ENCODE measurements at regions not wholly inside any gene's neighbourhood (a gene's known extent, or its start where the extent isn't known, plus 50 kb on each side); places are given as distances from the start of the nearest gene placed in this dataset.

GRCh38 chr10:44178281-44178680 lies 206.6 kb downstream of the CXCL12 start:
- TF ChIP-seq, protein P1, sequence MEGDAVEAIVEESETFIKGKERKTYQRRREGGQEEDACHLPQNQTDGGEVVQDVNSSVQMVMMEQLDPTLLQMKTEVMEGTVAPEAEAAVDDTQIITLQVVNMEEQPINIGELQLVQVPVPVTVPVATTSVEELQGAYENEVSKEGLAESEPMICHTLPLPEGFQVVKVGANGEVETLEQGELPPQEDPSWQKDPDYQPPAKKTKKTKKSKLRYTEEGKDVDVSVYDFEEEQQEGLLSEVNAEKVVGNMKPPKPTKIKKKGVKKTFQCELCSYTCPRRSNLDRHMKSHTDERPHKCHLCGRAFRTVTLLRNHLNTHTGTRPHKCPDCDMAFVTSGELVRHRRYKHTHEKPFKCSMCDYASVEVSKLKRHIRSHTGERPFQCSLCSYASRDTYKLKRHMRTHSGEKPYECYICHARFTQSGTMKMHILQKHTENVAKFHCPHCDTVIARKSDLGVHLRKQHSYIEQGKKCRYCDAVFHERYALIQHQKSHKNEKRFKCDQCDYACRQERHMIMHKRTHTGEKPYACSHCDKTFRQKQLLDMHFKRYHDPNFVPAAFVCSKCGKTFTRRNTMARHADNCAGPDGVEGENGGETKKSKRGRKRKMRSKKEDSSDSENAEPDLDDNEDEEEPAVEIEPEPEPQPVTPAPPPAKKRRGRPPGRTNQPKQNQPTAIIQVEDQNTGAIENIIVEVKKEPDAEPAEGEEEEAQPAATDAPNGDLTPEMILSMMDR (IDR thresholded peaks at IDR 0.05) = no peak
- no peak for TF ChIP-seq POLR2A (IDR thresholded peaks at IDR 0.05)
